ENCODE measurements at regions not wholly inside any gene's neighbourhood (a gene's known extent, or its start where the extent isn't known, plus 50 kb on each side); places are given as distances from the start of the nearest gene placed in this dataset.

- Histone ChIP-seq H3K36me3 (ENCODE audit: control insufficient read depth in 1 of 2, insufficient read depth in 2 of 2, low read length in 2 of 2) (no peaks in the 10 kb centered on the region), H3K4me1 (ENCODE audit: control insufficient read depth in 1 of 2, insufficient read depth in 2 of 2, low read length in 2 of 2) (peaks cover 0 to 4% of the 10 kb centered on the region in 2 donors), H3K27me3 (ENCODE audit: control insufficient read depth in 1 of 2, insufficient read depth in 2 of 2, low read length in 2 of 2) (peaks cover 4 to 18% of the 10 kb centered on the region in 2 donors), H3K4me3 (ENCODE audit: low read depth in 1 of 2, low read length in 2 of 2) (no peak overlapping the region), H3K9ac (ENCODE audit: low read depth in 1 of 2, low read length in 2 of 2) (no peak overlapping the region), H3K27ac (ENCODE audit: low read depth, low read length) (no peak overlapping the region), H3K9me3 (ENCODE audit: control insufficient read depth in 1 of 2, low read length in 2 of 2) (no peaks in the 10 kb centered on the region)
Measured at GRCh38 chr16:6484935-6485334, 847.7 kb upstream of the RBFOX1 start.

GRCh38 chr16:6484081-6484480 is 848.6 kb upstream of the RBFOX1 start:
- peaks cover 4 to 18% of the 10 kb centered on the region in 2 donors for H3K27me3 ChIP-seq (ENCODE audit: control insufficient read depth in 1 of 2, insufficient read depth in 2 of 2, low read length in 2 of 2)
- H3K9me3 ChIP-seq (ENCODE audit: control insufficient read depth in 1 of 2, low read length in 2 of 2): no peaks in the 10 kb centered on the region
- H3K9ac ChIP-seq (ENCODE audit: low read depth in 1 of 2, low read length in 2 of 2): no peak overlapping the region
- peak overlapping the region in 1 of 2 donors; percentile 32 for H3K4me3 ChIP-seq (ENCODE audit: low read depth in 1 of 2, low read length in 2 of 2)
- H3K36me3 ChIP-seq (ENCODE audit: control insufficient read depth in 1 of 2, insufficient read depth in 2 of 2, low read length in 2 of 2): no peaks in the 10 kb centered on the region
- H3K4me1 ChIP-seq (ENCODE audit: control insufficient read depth in 1 of 2, insufficient read depth in 2 of 2, low read length in 2 of 2): peaks cover 0 to 4% of the 10 kb centered on the region in 2 donors
- H3K27ac ChIP-seq (ENCODE audit: low read depth, low read length): no peak overlapping the region

- Histone ChIP-seq H3K27ac (ENCODE audit: low read depth, low read length) (no peak overlapping the region), H3K9ac (ENCODE audit: low read depth in 1 of 2, low read length in 2 of 2) (no peak overlapping the region), H3K27me3 (ENCODE audit: control insufficient read depth in 1 of 2, insufficient read depth in 2 of 2, low read length in 2 of 2) (peaks cover 4 to 18% of the 10 kb centered on the region in 2 donors), H3K9me3 (ENCODE audit: control insufficient read depth in 1 of 2, low read length in 2 of 2) (no peaks in the 10 kb centered on the region), H3K36me3 (ENCODE audit: control insufficient read depth in 1 of 2, insufficient read depth in 2 of 2, low read length in 2 of 2) (no peaks in the 10 kb centered on the region), H3K4me3 (ENCODE audit: low read depth in 1 of 2, low read length in 2 of 2) (peak overlapping the region in 1 of 2 donors; percentile 32), H3K4me1 (ENCODE audit: control insufficient read depth in 1 of 2, insufficient read depth in 2 of 2, low read length in 2 of 2) (peaks cover 0 to 4% of the 10 kb centered on the region in 2 donors)
Measured at GRCh38 chr16:6483469-6484033, 849.1 kb upstream of the RBFOX1 start.

- H3K27ac ChIP-seq (ENCODE audit: low read depth, low read length): no peak overlapping the region
- no peaks in the 10 kb centered on the region for H3K36me3 ChIP-seq (ENCODE audit: control insufficient read depth in 1 of 2, insufficient read depth in 2 of 2, low read length in 2 of 2)
- no peaks in the 10 kb centered on the region for H3K9me3 ChIP-seq (ENCODE audit: control insufficient read depth in 1 of 2, low read length in 2 of 2)
- H3K27me3 ChIP-seq (ENCODE audit: control insufficient read depth in 1 of 2, insufficient read depth in 2 of 2, low read length in 2 of 2): peaks cover 4 to 18% of the 10 kb centered on the region in 2 donors
- no peak overlapping the region for H3K9ac ChIP-seq (ENCODE audit: low read depth in 1 of 2, low read length in 2 of 2)
- H3K4me1 ChIP-seq (ENCODE audit: control insufficient read depth in 1 of 2, insufficient read depth in 2 of 2, low read length in 2 of 2): peaks cover 0 to 4% of the 10 kb centered on the region in 2 donors
- peak overlapping the region; percentile 30 to 43 for H3K4me3 ChIP-seq (ENCODE audit: low read depth in 1 of 2, low read length in 2 of 2)
Measured at GRCh38 chr16:6482696-6483468, 849.8 kb upstream of the RBFOX1 start.

GRCh38 chr16:6481894-6482293 is 850.8 kb upstream of the RBFOX1 start:
- H3K9ac ChIP-seq (ENCODE audit: low read depth in 1 of 2, low read length in 2 of 2): no peak overlapping the region
- H3K27me3 ChIP-seq (ENCODE audit: control insufficient read depth in 1 of 2, insufficient read depth in 2 of 2, low read length in 2 of 2): peaks cover 4 to 18% of the 10 kb centered on the region in 2 donors
- no peak overlapping the region for H3K4me3 ChIP-seq (ENCODE audit: low read depth in 1 of 2, low read length in 2 of 2)
- no peaks in the 10 kb centered on the region for H3K36me3 ChIP-seq (ENCODE audit: control insufficient read depth in 1 of 2, insufficient read depth in 2 of 2, low read length in 2 of 2)
- H3K4me1 ChIP-seq (ENCODE audit: control insufficient read depth in 1 of 2, insufficient read depth in 2 of 2, low read length in 2 of 2): peaks cover 0 to 4% of the 10 kb centered on the region in 2 donors
- H3K9me3 ChIP-seq (ENCODE audit: control insufficient read depth in 1 of 2, low read length in 2 of 2): no peaks in the 10 kb centered on the region
- no peak overlapping the region for H3K27ac ChIP-seq (ENCODE audit: low read depth, low read length)

GRCh38 chr16:6453742-6454141 is 878.9 kb upstream of the RBFOX1 start:
- Histone ChIP-seq H3K27me3 (ENCODE audit: control insufficient read depth in 1 of 2, insufficient read depth in 2 of 2, low read length in 2 of 2) (no peaks in the 10 kb centered on the region), H3K36me3 (ENCODE audit: control insufficient read depth in 1 of 2, insufficient read depth in 2 of 2, low read length in 2 of 2) (no peaks in the 10 kb centered on the region), H3K4me3 (ENCODE audit: low read depth in 1 of 2, low read length in 2 of 2) (no peak overlapping the region), H3K9me3 (ENCODE audit: control insufficient read depth in 1 of 2, low read length in 2 of 2) (peaks cover 0 to 3% of the 10 kb centered on the region in 2 donors), H3K9ac (ENCODE audit: low read depth in 1 of 2, low read length in 2 of 2) (no peak overlapping the region), H3K4me1 (ENCODE audit: control insufficient read depth in 1 of 2, insufficient read depth in 2 of 2, low read length in 2 of 2) (no peaks in the 10 kb centered on the region), H3K27ac (ENCODE audit: low read depth, low read length) (no peak overlapping the region)

- H3K4me1 ChIP-seq (ENCODE audit: control insufficient read depth in 1 of 2, insufficient read depth in 2 of 2, low read length in 2 of 2): no peaks in the 10 kb centered on the region
- peaks cover 0 to 3% of the 10 kb centered on the region in 2 donors for H3K9me3 ChIP-seq (ENCODE audit: control insufficient read depth in 1 of 2, low read length in 2 of 2)
- H3K4me3 ChIP-seq (ENCODE audit: low read depth in 1 of 2, low read length in 2 of 2): no peak overlapping the region
- no peaks in the 10 kb centered on the region for H3K27me3 ChIP-seq (ENCODE audit: control insufficient read depth in 1 of 2, insufficient read depth in 2 of 2, low read length in 2 of 2)
- no peaks in the 10 kb centered on the region for H3K36me3 ChIP-seq (ENCODE audit: control insufficient read depth in 1 of 2, insufficient read depth in 2 of 2, low read length in 2 of 2)
- no peak overlapping the region for H3K27ac ChIP-seq (ENCODE audit: low read depth, low read length)
- H3K9ac ChIP-seq (ENCODE audit: low read depth in 1 of 2, low read length in 2 of 2): no peak overlapping the region
Measured at GRCh38 chr16:6447021-6447790, 885.4 kb upstream of the RBFOX1 start.

GRCh38 chr16:6446370-6446769 is 886.3 kb upstream of the RBFOX1 start:
- no peaks in the 10 kb centered on the region for H3K27me3 ChIP-seq (ENCODE audit: control insufficient read depth in 1 of 2, insufficient read depth in 2 of 2, low read length in 2 of 2)
- no peaks in the 10 kb centered on the region for H3K4me1 ChIP-seq (ENCODE audit: control insufficient read depth in 1 of 2, insufficient read depth in 2 of 2, low read length in 2 of 2)
- H3K9ac ChIP-seq (ENCODE audit: low read depth in 1 of 2, low read length in 2 of 2): no peak overlapping the region
- H3K9me3 ChIP-seq (ENCODE audit: control insufficient read depth in 1 of 2, low read length in 2 of 2): no peaks in the 10 kb centered on the region
- H3K27ac ChIP-seq (ENCODE audit: low read depth, low read length): no peak overlapping the region
- H3K36me3 ChIP-seq (ENCODE audit: control insufficient read depth in 1 of 2, insufficient read depth in 2 of 2, low read length in 2 of 2): no peaks in the 10 kb centered on the region
- no peak overlapping the region for H3K4me3 ChIP-seq (ENCODE audit: low read depth in 1 of 2, low read length in 2 of 2)

- no peak overlapping the region for H3K4me3 ChIP-seq (ENCODE audit: low read depth in 1 of 2, low read length in 2 of 2)
- H3K27ac ChIP-seq (ENCODE audit: low read depth, low read length): no peak overlapping the region
- H3K9ac ChIP-seq (ENCODE audit: low read depth in 1 of 2, low read length in 2 of 2): no peak overlapping the region
- no peaks in the 10 kb centered on the region for H3K27me3 ChIP-seq (ENCODE audit: control insufficient read depth in 1 of 2, insufficient read depth in 2 of 2, low read length in 2 of 2)
- no peaks in the 10 kb centered on the region for H3K9me3 ChIP-seq (ENCODE audit: control insufficient read depth in 1 of 2, low read length in 2 of 2)
- no peaks in the 10 kb centered on the region for H3K4me1 ChIP-seq (ENCODE audit: control insufficient read depth in 1 of 2, insufficient read depth in 2 of 2, low read length in 2 of 2)
- no peaks in the 10 kb centered on the region for H3K36me3 ChIP-seq (ENCODE audit: control insufficient read depth in 1 of 2, insufficient read depth in 2 of 2, low read length in 2 of 2)
Measured at GRCh38 chr16:6439129-6439528, 893.5 kb upstream of the RBFOX1 start.

GRCh38 chr16:6428861-6429260 is 903.8 kb upstream of the RBFOX1 start:
- Histone ChIP-seq H3K36me3 (ENCODE audit: control insufficient read depth in 1 of 2, insufficient read depth in 2 of 2, low read length in 2 of 2) (no peaks in the 10 kb centered on the region), H3K27ac (ENCODE audit: low read depth, low read length) (no peak overlapping the region), H3K9ac (ENCODE audit: low read depth in 1 of 2, low read length in 2 of 2) (no peak overlapping the region), H3K4me3 (ENCODE audit: low read depth in 1 of 2, low read length in 2 of 2) (no peak overlapping the region), H3K9me3 (ENCODE audit: control insufficient read depth in 1 of 2, low read length in 2 of 2) (no peaks in the 10 kb centered on the region), H3K27me3 (ENCODE audit: control insufficient read depth in 1 of 2, insufficient read depth in 2 of 2, low read length in 2 of 2) (no peaks in the 10 kb centered on the region), H3K4me1 (ENCODE audit: control insufficient read depth in 1 of 2, insufficient read depth in 2 of 2, low read length in 2 of 2) (no peaks in the 10 kb centered on the region)
